WI38 (cell line): ENCODE measurements at regions not wholly inside any gene's neighbourhood (a gene's known extent, or its start where the extent isn't known, plus 50 kb on each side); places are given as distances from the start of the nearest gene placed in this dataset.

ENCODE experiments used
- H3K4me3 ChIP-seq: 2 replicates; pipeline ENCODE4 v1.5.1; 2011; ENCODE audit warnings: low read depth, mild to moderate bottlenecking, control low read depth, low read length
- TF ChIP-seq, protein P1 (sequence below): IDR thresholded peaks from 2 replicates; pipeline ENCODE4 v1.5.1; 2012; ENCODE audit warnings: low read depth, mild to moderate bottlenecking, control low read depth, low read length

GRCh38 chr6:80437801-80438200, 331.3 kb downstream of the BCKDHB start:
- H3K4me3 ChIP-seq = no peak overlapping the region

GRCh38 chr6:80437221-80437620, 330.8 kb downstream of the BCKDHB start:
- TF ChIP-seq, protein P1, sequence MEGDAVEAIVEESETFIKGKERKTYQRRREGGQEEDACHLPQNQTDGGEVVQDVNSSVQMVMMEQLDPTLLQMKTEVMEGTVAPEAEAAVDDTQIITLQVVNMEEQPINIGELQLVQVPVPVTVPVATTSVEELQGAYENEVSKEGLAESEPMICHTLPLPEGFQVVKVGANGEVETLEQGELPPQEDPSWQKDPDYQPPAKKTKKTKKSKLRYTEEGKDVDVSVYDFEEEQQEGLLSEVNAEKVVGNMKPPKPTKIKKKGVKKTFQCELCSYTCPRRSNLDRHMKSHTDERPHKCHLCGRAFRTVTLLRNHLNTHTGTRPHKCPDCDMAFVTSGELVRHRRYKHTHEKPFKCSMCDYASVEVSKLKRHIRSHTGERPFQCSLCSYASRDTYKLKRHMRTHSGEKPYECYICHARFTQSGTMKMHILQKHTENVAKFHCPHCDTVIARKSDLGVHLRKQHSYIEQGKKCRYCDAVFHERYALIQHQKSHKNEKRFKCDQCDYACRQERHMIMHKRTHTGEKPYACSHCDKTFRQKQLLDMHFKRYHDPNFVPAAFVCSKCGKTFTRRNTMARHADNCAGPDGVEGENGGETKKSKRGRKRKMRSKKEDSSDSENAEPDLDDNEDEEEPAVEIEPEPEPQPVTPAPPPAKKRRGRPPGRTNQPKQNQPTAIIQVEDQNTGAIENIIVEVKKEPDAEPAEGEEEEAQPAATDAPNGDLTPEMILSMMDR = no peak
- no peak overlapping the region for H3K4me3 ChIP-seq

More at GRCh38 chr6:80437801-80438200, 331.3 kb downstream of the BCKDHB start:
- TF ChIP-seq, protein P1 = no peak

GRCh38 chr6:80436663-80437062, 330.2 kb downstream of the BCKDHB start:
- TF ChIP-seq, protein P1 = no peak

DNA sequence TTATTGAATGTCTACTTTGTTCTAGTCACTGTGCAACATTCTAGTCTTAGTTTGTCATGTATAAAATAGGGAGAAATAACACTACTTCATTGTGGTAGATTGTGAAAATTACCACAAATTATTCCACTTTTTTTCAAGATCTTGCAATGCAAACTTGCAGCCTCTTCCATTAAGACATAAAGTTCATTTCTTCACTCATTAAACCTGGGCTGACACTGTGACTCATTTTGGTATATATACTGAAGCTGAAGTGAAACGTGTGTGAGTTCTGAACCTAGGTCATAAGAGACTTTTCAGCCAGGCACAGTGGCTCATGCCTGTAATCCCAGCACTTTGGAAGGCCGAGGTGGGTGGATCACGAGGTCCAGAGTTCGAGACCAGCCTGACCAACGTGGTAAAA, 329.0 kb downstream of the BCKDHB start:
- TF ChIP-seq, protein P1 = no peak
- H3K4me3 ChIP-seq = no peak overlapping the region

More at GRCh38 chr6:80436663-80437062, 330.2 kb downstream of the BCKDHB start:
- no peak overlapping the region for H3K4me3 ChIP-seq

GRCh38 chr6:80434691-80435350, 328.4 kb downstream of the BCKDHB start:
- H3K4me3 ChIP-seq = no peak overlapping the region
- TF ChIP-seq, protein P1 = no peak

DNA sequence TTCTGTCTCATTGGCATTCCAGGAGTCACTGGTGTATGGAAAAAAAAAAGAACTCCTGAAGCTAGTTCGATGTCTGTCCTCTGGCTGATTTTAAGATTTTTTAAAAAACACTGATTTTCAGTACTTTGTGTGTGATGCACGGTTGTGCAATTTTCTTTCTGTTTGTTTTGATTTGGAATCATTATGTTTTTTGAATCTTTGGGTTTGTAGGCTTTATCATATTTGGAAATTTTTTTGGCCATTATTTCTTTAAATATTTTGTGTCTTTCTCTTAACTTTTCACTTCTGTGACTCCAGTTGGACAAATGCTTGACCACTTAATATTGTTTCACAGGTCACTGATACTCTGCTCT, 327.2 kb downstream of the BCKDHB start:
- TF ChIP-seq, protein P1 = no peak
- H3K4me3 ChIP-seq = no peak overlapping the region

DNA sequence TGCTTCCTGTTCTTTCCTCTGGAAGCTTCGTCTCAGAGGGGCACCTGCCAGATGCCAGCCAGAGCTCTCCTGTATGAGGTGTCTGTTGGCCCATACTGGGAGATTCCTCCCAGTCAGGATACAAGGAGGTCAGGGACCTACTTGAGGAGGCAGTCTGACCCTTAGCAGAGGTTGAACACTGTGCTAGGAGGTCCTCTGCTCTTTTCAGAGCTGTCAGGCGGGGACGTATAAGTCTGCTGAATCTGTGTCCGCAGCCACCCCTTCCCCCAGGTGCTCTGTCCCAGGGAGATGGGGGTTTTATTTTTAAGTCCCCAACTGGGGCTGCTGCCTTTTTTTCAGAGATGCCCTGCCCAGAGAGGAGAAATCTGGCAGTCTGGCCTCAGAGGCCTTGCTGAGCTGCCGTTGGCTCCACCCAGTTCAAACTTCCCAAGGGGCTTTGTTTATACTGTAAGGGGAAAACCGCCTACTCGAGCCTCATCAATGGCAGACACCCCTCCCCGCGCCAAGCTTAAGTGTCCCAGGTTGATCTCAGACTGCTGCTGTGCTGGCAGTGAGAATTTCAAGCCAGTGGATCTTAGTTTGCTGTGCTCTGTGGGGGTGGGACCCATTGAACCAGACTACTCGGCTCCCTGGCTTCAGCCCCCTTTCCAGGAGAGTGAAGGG, 326.7 kb downstream of the BCKDHB start:
- H3K4me3 ChIP-seq = no peak overlapping the region
- TF ChIP-seq, protein P1 = no peak
